GM21390 (cell line): ENCODE measurements at regions not wholly inside any gene's neighbourhood (a gene's known extent, or its start where the extent isn't known, plus 50 kb on each side); places are given as distances from the start of the nearest gene placed in this dataset.
A peak's percentile ranks its signal among the peaks of the same experiment; 100 is the strongest.
"Not testable (repeated sequence)": the region's sequence is repeated elsewhere in the genome, so short reads cannot be mapped to it uniquely, and the experiment has no call there.

Experiments
- ATAC-seq: cut with Tn5 transposase; IDR thresholded peaks from one replicate; pipeline ENCODE4 v1.9.1; 2021; ENCODE audit not compliant: unreplicated experiment

DNA sequence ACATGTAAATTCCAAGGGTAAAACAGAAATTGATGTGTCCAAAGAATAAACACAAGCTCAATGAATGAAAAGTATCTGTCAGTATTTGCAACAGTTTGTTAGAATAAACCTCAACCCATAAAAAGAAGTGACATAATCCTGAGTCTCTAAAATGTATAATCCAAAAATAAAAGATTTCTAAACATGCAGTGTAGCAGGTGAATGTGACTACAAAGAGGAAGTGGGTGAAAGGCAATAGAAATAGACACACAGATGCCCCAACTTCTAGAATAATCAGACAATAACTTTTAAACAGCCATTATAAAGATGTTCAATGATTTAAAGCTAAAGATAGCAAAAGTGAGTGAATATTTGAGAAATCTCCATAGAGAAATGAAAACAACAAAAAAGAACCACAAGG, 1009.2 kb upstream of the GJE1 start:
- no peak for ATAC-seq

DNA sequence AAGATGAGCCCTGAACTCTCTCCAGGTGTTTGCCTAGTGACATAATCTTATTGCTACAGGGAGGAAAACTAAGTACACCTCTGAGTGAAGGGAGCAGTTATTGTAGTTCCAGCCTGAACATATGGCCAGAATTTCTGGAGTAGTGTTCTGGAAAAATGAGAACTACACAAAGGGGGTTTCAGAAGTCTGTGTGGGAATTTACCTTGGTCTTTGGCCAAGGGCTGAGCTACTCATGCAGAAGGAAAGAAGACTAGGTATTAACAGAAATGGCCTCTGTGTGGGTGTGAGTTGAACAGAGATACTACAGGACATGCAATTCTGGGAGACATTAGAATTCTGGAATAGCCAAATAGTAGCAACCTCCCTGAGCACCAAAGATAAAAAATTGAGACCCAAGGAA, 1009.7 kb upstream of the GJE1 start:
- no peak for ATAC-seq

DNA sequence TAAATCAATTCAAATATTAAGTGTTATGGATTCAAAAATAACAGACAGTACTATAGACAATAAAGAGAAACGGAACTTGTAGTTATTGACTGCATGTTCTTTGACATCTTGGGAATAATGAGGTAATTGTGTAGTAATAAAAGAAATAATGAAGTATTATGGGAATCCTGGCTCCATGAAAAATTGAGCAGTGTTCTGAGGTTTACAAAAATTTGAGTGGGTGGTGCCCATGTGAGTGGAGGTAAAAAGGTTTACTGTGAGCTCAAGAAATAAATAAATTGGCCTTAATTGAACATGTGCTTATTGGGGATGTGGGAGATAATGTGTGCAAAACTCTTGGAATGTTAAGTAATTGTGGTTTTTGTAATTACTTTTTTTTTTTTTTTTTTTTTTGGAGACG, 1013.7 kb upstream of the GJE1 start:
- ATAC-seq: no peak

DNA sequence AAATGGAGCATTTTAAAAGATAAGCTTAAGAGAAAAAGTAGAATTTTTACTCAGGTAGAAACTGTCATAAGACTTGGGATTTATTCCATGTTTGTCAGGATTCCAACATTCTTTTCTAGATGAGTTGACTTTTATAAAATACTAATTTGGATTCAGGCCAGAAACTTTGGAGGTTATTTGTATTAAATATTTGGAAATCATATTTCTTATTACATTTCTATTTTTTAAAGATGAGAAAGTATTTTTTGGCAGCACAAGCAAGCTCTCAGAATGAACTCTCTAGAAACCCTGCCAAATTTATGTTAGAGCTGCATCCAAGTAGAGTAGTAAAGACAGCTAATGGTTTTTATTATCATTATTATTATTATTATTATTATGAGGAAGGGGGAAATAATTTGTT, 1014.9 kb upstream of the GJE1 start:
- no peak for ATAC-seq

DNA sequence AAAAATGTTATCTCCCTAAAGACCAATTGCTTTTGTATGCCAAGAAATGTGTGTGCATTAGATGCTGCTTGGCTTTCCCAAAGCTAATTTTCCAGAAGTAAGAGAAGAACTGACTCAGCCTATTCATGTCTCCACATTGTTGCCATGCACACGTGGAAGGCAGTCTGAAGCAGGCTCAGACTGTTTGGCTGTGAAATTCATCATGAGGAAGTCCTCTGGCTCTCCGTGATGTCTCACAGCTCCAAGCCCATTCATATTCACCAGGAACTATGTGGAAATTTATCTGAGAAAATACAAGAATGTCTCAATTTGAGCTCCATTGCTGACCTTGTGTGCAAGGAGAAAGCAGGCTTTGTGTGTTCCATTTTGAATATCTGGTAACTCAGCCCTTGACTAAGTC, 1022.2 kb upstream of the GJE1 start:
- ATAC-seq: no peak

DNA sequence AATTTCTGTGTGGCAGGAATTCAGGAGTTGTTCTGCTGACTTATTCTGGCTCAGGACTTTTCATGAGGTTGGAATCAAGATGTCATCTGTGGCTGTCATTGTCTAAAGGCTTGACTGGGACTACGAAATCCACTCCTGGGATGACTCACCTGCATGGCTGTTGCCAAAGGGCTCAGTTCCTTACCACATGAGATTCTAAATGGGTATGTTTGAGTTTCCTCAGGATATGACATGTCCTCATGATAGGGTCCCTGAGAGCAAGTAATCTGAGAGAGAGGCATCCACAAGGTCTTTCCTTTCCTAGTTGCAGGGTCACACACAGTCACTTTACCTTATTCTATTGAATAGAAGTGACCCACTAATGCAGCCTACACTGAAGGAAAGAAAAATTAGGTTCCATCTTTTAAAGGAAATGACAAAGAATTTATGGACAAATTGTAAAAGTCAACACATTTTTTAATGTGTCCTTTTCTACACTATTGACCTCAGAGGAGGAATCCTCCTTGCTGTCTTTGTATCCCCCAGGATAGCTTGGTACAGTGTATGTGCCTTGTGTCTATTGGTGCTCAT, 1025.0 kb upstream of the GJE1 start:
- peak; percentile 44 for ATAC-seq

DNA sequence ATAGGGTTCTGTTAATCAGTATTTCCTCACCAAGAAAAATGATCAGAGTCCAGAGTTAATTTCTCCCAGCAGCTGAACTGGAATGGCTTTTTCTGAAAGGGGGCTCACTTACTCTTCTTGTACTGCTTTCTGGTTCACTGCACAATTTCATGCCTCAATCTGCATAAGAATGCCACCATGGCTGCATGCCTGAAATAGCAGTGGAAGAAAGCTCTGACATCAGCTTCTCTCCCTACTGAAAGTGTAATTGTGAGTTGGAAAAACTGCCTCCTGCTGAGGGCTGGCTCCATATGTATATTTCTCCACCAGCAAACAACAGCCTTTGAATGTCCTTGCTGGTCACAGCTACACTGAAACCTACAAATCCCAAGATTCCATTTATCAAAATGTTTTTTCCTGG, 1027.2 kb upstream of the GJE1 start:
- no peak for ATAC-seq

DNA sequence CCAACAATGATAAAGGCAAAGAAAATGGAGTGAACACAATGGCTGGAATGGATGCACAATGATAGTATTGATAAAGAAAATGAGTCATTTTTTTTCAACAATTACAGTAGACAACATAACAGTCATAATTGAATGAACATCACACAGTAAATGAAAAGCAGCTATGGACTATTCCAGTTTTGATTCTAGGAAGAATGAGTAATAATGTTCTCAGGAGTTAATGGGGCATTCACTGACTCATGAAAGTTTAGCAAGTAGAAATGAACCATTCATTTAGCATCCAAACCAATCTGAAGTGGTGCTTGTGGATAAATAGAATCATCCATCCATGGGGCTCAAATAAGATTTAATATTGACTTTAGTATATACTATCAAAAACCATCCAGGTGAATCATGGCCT, 1029.5 kb upstream of the GJE1 start:
- ATAC-seq: no peak

DNA sequence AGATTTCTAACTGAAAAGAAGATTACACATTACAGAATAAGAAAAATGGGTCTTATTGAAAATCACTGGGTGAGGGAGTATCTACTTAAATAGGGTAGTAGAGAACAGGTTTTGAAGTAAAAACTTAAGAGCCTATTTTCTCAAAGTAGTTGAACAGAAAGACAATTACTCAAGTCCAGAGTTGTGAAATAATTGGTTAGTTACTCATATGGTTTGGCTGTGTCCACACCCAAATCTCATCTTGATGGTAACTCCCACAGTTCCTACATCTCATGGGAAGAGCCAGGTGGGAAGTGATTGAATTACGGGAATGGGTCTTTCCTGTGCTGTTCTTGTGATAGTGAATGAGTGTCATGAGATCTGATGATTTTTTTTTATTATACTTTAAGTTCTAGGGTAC, 1035.3 kb upstream of the GJE1 start:
- ATAC-seq: no peak

DNA sequence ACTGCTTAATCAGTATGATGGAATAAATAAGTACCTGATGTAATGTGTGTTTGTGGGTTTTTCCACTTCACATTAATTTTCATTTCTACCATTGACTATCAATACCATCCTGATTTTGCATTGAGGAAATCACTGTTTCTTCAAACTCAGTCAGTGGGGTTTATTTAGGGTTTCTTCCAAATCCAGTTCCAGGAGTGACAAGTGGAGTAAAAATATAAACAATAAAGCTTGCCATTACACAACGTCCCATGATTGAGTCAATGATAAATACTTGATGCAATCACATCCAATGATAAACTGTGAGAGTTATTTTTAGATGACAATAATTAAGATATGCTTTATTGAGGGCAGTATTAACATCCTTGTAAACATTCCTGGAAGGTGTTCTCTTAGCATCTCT, 1037.4 kb upstream of the GJE1 start:
- no peak for ATAC-seq

DNA sequence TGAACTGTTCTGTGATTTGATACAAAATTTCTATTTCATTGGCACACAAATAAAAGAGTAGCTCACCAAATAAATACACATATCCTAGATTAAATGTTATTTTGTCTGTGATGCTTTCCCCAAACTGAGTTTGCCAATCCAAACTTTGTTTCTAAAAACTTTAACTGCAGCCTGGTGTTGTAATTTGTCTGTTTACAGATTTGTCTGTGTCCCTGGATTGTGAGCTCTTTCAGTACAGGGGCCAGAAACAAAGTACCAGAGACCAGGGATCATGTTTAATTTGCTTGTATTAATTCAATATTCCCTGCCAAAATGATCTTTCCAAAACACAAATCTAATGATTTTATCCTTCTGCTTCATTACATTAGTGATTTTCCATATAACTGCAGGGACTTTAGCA, 1044.6 kb upstream of the GJE1 start:
- no peak for ATAC-seq

DNA sequence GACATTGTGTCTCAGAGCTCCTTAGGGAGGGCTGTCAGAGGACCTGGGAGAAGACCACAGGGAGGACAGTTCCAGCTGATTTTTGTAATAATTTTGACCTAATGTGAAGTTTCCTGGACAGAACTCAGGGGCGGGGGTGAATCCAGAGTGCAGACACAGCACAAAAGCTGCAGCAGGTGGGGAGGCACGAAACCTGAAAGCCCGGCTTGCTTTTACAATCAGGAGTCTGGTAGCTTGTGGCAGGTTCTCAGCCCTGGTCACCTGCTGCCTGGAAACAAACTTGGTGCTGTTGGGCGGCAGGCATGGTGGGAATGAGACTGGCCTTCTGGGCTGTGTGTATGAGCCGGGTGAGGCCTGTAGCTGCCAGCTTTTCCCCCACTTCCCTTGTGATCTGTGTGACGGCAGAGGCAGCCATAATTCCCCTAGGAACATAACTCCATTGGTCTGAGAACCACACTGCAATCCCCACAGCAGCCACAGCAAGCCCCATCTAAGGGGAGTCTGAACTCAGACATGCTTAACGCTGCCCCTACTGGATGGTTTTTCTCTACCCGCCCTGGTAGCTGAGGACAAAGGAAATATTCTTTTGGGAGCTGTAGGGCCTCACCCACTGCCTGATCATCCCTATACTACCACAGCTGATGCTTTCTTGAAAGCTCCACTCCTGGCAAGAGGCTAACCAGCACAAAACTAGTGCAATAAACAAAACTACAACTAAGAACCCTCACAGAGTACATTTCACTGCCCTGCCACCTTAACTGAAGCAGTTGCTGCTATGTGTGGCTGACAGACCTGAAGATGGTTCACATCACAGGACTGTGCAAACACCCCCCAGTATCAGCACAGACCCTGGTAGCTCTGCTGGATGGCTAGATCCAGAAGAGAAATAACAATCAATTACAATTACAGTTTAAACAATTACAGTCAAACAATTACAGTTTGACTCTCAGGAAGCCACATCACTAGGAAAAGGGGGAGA, 1055.1 kb upstream of the GJE1 start:
- peak; percentile 85 for ATAC-seq

DNA sequence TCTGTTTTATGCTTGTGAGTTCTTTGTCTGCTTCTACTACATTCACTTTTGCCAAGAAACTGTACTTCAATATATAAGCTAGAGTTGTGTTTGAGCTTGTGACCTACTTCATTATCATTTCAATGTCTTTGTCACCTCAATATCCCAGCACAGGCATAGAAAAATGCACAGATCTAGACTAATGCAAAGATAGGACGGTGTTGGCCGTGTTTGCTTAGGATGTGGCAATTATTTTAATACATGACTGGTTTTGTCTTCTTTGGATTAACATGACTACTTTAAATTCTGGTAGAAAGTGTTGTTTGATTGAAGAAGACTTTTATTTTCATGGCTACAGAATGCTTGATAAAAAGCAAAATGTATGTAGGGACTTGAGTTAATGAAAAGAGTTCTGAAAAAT, 1075.0 kb upstream of the GJE1 start:
- no peak for ATAC-seq

DNA sequence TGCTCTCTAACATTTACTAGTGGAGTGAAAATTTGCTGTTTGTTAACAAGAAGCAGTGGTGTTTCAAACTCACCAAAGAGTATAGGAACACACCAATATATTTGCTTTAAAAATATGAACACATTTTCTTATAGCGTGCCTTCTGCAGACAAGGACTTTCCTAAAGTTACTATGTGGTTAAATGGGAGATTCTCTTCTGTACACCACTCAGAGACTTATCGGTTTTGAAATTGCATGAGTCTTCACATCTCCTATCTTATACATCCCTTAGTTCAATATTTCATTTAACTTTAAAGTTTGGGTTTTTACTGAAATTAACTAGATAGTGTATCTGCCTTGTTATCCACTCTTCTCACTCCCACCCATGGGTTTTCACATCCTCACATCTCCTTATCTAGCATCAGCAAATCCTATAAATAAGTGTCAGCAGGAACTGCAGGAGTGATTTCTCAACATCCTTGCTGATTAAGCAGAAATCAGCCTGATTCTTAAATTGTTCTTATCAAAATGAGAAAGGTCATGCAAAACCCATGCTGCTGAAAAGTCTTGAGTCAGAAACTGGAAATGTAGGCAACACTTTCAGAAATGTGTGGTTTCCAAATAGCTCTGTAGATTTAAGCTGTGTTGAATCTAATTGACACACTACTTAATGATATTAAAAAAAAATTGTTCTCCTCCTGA, 1075.6 kb upstream of the GJE1 start:
- ATAC-seq: no peak

DNA sequence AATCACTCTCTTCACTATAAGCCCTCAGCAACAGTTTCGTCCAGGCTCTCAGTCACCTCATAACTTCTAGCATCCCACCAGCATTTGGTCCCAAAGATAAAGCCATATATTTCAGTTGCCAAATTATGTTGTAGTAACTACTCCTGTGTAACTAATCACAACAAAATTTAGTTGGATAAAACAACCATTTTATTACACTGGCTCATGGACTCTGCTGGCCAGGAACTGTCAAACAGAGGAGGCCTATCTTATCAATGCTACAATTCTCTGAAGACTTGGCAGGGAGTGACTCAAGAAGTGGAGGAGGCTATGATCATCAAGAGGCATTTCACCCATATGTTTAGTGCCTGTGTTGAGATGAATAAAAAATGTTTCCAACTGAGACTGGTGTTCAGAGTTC, 1082.3 kb upstream of the GJE1 start:
- no peak for ATAC-seq

DNA sequence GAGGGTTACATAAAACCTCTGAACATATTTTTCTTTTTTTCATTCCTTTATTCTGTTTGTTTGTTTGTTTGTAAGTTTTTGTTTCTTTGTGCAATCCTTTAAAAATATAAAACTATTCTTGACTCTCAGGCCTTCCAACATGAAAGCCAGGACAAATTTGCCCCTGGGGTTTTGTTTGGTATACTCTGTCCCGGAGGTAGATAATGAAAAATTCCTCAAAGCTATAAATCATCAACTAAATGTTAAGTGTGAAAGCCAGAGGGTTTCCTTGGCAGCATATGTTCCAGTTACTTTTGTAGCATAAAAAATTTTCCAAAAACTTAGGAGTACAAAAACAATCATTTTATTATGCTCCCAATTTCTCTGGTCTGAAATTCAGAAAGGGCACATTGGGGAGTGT, 1084.3 kb upstream of the GJE1 start:
- no peak for ATAC-seq

DNA sequence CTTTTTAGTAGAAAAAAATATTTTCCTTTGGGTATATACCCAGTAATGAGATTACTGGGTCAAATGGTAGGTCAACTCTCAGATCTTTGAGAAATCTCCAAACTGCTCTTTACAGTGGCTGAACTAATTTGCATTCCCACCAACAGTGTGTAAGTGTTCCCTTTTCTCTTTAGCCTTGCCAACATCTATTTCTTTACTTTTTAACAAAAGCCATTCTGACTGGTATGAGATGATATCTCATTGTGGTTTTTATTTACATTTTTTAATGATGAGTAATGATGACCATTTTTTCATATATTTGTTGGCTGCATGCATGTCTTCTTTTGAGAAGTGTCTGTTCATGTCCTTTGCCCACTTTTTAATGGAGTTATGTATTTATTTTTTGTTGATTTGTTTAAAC, 1086.2 kb upstream of the GJE1 start:
- not testable (repeated sequence) for ATAC-seq

DNA sequence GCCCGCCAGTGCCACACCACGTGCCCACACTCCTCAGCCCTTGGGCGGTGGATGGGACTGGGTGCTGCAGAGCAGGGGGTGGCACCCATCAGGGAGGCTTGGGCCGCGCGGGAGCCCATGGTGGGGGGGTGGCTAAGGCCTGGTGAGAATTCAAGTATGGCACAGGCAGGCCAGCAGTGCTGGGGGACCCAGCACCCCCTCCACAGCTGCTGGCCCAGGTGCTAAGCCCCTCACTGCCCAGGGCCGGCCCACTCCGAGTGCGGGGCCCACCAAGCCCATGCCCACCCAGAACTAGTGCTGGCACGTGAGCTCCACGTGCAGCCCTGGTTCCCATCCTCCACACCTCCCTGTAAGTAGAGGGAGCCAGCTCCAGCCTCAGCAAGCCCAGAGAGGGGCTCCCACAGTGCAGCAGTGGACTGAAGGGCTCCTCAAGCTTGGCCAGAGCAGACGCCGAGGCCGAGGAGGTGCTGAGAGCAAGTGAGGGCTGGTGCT, 1091.1 kb upstream of the GJE1 start:
- ATAC-seq: no peak

DNA sequence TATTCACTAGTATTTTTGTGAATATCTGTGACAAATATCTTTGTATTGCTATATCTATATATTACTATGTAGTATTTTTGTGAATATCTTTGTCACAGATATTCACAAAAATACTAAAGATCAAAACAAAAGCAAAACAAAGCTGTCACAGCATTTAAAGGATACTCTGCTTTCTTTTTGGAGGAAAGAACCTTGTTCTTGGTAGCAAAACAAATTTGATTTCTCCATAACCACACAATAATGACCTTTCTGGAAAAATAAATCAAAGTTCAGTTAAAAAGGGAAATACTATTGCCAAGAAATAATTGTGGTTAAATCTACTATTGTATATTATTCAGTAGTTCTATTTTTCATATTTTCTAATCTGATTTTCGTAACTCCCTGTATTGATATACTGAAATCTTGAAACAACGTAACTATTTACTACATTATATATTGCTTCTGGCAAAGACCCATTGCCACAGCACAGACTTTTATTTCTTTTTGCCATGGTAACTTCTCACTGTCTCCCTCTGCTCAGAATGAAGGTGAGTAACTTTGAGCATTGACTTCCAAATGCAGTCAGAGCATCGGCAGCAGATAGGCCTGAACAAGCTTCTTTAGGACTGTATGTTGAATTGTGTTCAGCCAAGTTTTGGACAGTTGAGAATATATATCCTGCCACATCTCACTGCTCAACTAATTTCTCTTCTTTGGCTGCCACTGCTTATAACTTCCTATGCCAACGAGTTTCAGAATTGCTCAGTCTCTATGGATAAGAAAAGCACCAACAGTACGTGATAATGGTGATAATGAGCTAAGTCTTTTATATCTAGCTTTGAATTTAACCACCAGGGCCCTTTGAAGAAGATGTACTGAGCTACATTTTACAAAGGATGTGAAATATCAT, 1097.2 kb upstream of the GJE1 start:
- ATAC-seq: no peak

DNA sequence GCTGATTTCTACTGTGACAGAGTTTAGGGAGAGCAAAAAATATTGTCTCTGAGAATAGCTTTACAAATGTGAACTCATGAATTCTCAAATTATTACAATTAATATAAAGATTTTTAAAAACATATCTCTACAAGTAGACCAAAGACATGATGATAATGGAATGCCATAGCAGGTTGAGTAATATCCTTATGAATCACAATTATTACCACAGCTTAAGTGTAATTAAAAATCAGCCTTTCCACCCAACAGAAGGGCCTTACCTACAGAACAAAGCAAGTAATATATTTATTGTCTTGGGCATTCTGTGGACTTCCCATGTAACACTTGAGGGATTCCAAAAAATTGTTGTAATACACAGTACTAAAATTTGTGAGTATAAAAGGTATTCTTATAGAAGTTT, 1099.6 kb upstream of the GJE1 start:
- no peak for ATAC-seq

DNA sequence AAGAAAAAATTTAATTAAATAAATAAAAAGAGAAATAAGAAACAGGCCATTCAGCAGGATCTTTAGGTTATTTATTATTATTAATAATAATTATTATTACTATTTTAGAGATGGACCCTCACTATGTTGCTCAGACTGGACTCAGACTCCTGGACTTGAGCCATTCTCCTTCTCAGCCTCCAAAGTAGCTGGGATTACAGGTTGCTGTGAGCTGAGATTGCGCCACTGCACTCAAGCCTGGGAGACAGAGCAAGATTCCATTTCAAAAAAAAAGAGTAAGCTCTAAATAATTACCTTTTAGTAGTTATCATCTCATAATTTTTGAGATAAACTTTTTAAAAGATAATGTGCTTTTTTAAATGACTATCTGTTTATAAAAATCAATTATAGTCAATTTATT, 1102.8 kb upstream of the GJE1 start:
- no peak for ATAC-seq
